HepG2 (cell line): ENCODE measurements at regions not wholly inside any gene's neighbourhood (a gene's known extent, or its start where the extent isn't known, plus 50 kb on each side); places are given as distances from the start of the nearest gene placed in this dataset.

Experiments used
- CTCF ChIP-seq: sonication (generic); formaldehyde crosslinking; IDR thresholded peaks from 2 replicates; pipeline ENCODE4 v1.5.0; 2020; ENCODE audit warnings: mild to moderate bottlenecking, missing genetic modification reagents, moderate library complexity
- HIVEP1 ChIP-seq: sonication (generic); formaldehyde crosslinking; IDR thresholded peaks from 2 replicates; pipeline ENCODE4 v1.4.0; 2020; ENCODE audit warnings: mild to moderate bottlenecking, missing genetic modification reagents
- HNRNPL ChIP-seq: fragments of 200-400 bp; formaldehyde crosslinking; IDR thresholded peaks from 2 replicates; pipeline ENCODE4 v1.6.1; 2017; ENCODE audit warnings: mild to moderate bottlenecking, low read depth, low read length
- KAT2B ChIP-seq: fragments of 150-350 bp; IDR thresholded peaks from 2 replicates; pipeline ENCODE4 v1.6.1; 2014; ENCODE audit warnings: low read depth, low read length, borderline replicate concordance
- MAFF ChIP-seq: IDR thresholded peaks from 2 replicates; pipeline ENCODE4 v1.6.1; 2011; ENCODE audit warnings: low read depth, low read length, improper control_type of control experiment
- MAFK ChIP-seq, 2 experiments: IDR thresholded peaks in 1 of 2; conservative IDR thresholded peaks in 1 of 2; 2 replicates each; pipeline ENCODE4 v1.6.1; 2011; ENCODE audit warnings: improper control_type of control experiment in 2 of 2, low read length in 2 of 2
- SMARCC2 ChIP-seq: fragments of 450-650 bp; IDR thresholded peaks from 2 replicates; pipeline ENCODE4 v1.6.1; 2017; ENCODE audit warnings: antibody characterized with exemption, mild to moderate bottlenecking
- ZBTB46 ChIP-seq: sonication (generic); formaldehyde crosslinking; IDR thresholded peaks from 2 replicates; pipeline ENCODE4 v1.4.0; 2020; ENCODE audit warnings: mild to moderate bottlenecking, missing genetic modification reagents, borderline replicate concordance

DNA sequence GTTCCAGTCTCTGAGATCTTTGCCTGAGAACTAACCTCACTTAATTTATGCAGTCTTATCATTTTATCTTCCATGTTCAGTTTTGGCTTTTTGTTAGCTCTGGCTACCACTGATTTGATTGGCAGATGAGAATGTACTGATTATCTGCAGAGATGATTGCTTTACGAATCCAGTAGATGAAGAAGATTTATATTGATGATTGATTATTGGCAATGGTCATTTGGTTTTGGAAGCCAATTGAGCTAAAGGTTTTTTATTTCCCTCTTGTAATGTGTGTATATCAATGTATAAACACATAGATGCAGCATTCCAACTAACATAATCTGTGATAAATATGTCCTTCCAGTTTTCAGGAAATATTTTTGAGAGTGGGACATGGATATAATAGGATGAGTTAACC is 763.6 kb downstream of the CDH11 start:
- no peak for TF ChIP-seq HIVEP1
- no peak for TF ChIP-seq MAFF
- no peak for TF ChIP-seq CTCF (CRISPR knock-in tag)
- TF ChIP-seq HNRNPL, result no peak
- TF ChIP-seq ZBTB46 (CRISPR knock-in tag), result no peak
- no peak for TF ChIP-seq KAT2B
- no peak for TF ChIP-seq SMARCC2
- TF ChIP-seq MAFK (conservative IDR thresholded peaks at IDR 0.05 in 1 of 2, IDR thresholded peaks at IDR 0.05 in 1 of 2; ENCODE audit: low read length in 2 of 2), result no peak
